ENCODE measurements at regions not wholly inside any gene's neighbourhood (a gene's known extent, or its start where the extent isn't known, plus 50 kb on each side); places are given as distances from the start of the nearest gene placed in this dataset.

GRCh38 chr6:25006075-25006474, 70.3 kb upstream of the RIPOR2 start:
- no peak for TF ChIP-seq POLR2AphosphoS5 (IDR thresholded peaks at IDR 0.05; ENCODE audit: low read length)
- TF ChIP-seq RB1 (IDR thresholded peaks at IDR 0.05; ENCODE audit: borderline replicate concordance) = no peak
- TF ChIP-seq HDAC6 (IDR thresholded peaks at IDR 0.05; ENCODE audit: unreplicated experiment) = no peak
- TF ChIP-seq TBL1XR1 (IDR thresholded peaks at IDR 0.05; ENCODE audit: low read depth, low read length) = no peak
- TF ChIP-seq KAT2A (conservative IDR thresholded peaks at IDR 0.05; ENCODE audit: control insufficient read depth, low read depth, low read length) = no peak
- TF ChIP-seq MXI1 (IDR thresholded peaks at IDR 0.05; ENCODE audit: low read depth, low read length) = no peak
- TF ChIP-seq, protein P1, sequence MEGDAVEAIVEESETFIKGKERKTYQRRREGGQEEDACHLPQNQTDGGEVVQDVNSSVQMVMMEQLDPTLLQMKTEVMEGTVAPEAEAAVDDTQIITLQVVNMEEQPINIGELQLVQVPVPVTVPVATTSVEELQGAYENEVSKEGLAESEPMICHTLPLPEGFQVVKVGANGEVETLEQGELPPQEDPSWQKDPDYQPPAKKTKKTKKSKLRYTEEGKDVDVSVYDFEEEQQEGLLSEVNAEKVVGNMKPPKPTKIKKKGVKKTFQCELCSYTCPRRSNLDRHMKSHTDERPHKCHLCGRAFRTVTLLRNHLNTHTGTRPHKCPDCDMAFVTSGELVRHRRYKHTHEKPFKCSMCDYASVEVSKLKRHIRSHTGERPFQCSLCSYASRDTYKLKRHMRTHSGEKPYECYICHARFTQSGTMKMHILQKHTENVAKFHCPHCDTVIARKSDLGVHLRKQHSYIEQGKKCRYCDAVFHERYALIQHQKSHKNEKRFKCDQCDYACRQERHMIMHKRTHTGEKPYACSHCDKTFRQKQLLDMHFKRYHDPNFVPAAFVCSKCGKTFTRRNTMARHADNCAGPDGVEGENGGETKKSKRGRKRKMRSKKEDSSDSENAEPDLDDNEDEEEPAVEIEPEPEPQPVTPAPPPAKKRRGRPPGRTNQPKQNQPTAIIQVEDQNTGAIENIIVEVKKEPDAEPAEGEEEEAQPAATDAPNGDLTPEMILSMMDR (IDR thresholded peaks at IDR 0.05 in 2 of 3, conservative IDR thresholded peaks at IDR 0.05 in 1 of 3; ENCODE audit: control insufficient read depth in 2 of 3, extremely low read depth in 1 of 3, insufficient read depth in 1 of 3, low read depth in 3 of 3, low read length in 3 of 3) = no peak
- no peak for TF ChIP-seq SIN3A (IDR thresholded peaks at IDR 0.05; ENCODE audit: low read depth, low read length)
- TF ChIP-seq POLR2A (IDR thresholded peaks at IDR 0.05; ENCODE audit: low read depth, low read length) = no peak
- TF ChIP-seq, protein P2, sequence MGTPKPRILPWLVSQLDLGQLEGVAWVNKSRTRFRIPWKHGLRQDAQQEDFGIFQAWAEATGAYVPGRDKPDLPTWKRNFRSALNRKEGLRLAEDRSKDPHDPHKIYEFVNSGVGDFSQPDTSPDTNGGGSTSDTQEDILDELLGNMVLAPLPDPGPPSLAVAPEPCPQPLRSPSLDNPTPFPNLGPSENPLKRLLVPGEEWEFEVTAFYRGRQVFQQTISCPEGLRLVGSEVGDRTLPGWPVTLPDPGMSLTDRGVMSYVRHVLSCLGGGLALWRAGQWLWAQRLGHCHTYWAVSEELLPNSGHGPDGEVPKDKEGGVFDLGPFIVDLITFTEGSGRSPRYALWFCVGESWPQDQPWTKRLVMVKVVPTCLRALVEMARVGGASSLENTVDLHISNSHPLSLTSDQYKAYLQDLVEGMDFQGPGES (IDR thresholded peaks at IDR 0.05) = no peak
- TF ChIP-seq, protein P3, sequence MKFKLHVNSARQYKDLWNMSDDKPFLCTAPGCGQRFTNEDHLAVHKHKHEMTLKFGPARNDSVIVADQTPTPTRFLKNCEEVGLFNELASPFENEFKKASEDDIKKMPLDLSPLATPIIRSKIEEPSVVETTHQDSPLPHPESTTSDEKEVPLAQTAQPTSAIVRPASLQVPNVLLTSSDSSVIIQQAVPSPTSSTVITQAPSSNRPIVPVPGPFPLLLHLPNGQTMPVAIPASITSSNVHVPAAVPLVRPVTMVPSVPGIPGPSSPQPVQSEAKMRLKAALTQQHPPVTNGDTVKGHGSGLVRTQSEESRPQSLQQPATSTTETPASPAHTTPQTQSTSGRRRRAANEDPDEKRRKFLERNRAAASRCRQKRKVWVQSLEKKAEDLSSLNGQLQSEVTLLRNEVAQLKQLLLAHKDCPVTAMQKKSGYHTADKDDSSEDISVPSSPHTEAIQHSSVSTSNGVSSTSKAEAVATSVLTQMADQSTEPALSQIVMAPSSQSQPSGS (IDR thresholded peaks at IDR 0.05; ENCODE audit: low read length) = no peak
- no peak for TF ChIP-seq SMARCA5 (IDR thresholded peaks at IDR 0.05)

All from GM12878 (cell line).